A673 (cell line): ENCODE measurements at regions not wholly inside any gene's neighbourhood (a gene's known extent, or its start where the extent isn't known, plus 50 kb on each side); places are given as distances from the start of the nearest gene placed in this dataset.

Experiments
- BruUV-seq: library from RNA; stranded (reverse); fragments of 400-500 nt; replicated peaks from 2 replicates; lab custom pipeline; 2021; lab: Mats Ljungman, UMichigan
- CTCF ChIA-PET: fragments of 300-600 bp; sonication (Branson Sonifier 250); formaldehyde crosslinking; loops from one replicate; lab custom pipeline; 2022; ENCODE audit warnings: antibody characterized with exemption; lab: Charles Lee
- POLR2A ChIA-PET: fragments of 300-600 bp; sonication (Branson Sonifier 250); formaldehyde crosslinking; loops from one replicate; lab custom pipeline; 2022; ENCODE audit warnings: antibody characterized with exemption; ENCODE audit not compliant: low non-redundant PET; lab: Charles Lee
- DNase-seq: peaks from one replicate; pipeline ENCODE4 v3.0.0-alpha.2; 2015; ENCODE audit warnings: low spot score
- H3K27ac ChIP-seq: fragments of 200-600 bp; sonication (generic); 2 replicates; pipeline ENCODE4 v1.5.1; 2016; ENCODE audit warnings: mixed run types, low read depth, mild to moderate bottlenecking, mixed read lengths, antibody characterized with exemption, low read length; ENCODE audit not compliant: poor library complexity, severe bottlenecking
- H3K27me3 ChIP-seq: fragments of 200-600 bp; sonication (generic); replicated peaks from 2 replicates; pipeline ENCODE4 v1.6.1; 2017; ENCODE audit warnings: mixed run types, low read depth, mild to moderate bottlenecking, mixed read lengths, antibody characterized with exemption, low read length; ENCODE audit not compliant: insufficient read depth, poor library complexity
- H3K36me3 ChIP-seq: fragments of 200-600 bp; sonication (generic); 2 replicates; pipeline ENCODE4 v1.6.1; 2016; ENCODE audit warnings: mixed run types, mild to moderate bottlenecking, mixed read lengths, antibody characterized with exemption, low read length; ENCODE audit not compliant: insufficient read depth, poor library complexity, severe bottlenecking
- H3K4me1 ChIP-seq: fragments of 200-600 bp; sonication (generic); 2 replicates; pipeline ENCODE4 v1.6.1; 2017; ENCODE audit warnings: mixed run types, mild to moderate bottlenecking, mixed read lengths, antibody characterized with exemption, low read length; ENCODE audit not compliant: insufficient read depth, poor library complexity, severe bottlenecking
- H3K4me3 ChIP-seq: fragments of 200-600 bp; sonication (generic); 2 replicates; pipeline ENCODE4 v1.5.1; 2016; ENCODE audit warnings: low read depth, mixed run types, mild to moderate bottlenecking, mixed read lengths, low read length; ENCODE audit not compliant: poor library complexity, severe bottlenecking
- H3K9me3 ChIP-seq: fragments of 200-600 bp; sonication (generic); 2 replicates; pipeline ENCODE4 v1.6.1; 2016; ENCODE audit warnings: mixed run types, low read depth, mild to moderate bottlenecking, mixed read lengths, antibody characterized with exemption, low read length; ENCODE audit not compliant: poor library complexity, severe bottlenecking
- EZH2 ChIP-seq: fragments of 200-600 bp; sonication (generic); IDR thresholded peaks from 2 replicates; pipeline ENCODE4 v1.6.1; 2017; ENCODE audit warnings: borderline replicate concordance, low read depth, mild to moderate bottlenecking, mixed read lengths, antibody characterized with exemption, low read length; ENCODE audit not compliant: poor library complexity, severe bottlenecking
- intact Hi-C: fragments of 100-400 bp; cut with micrococcal nuclease; formaldehyde crosslinking; loops from one replicate; pipeline ENCODE4 v1.10.0; 2022; ENCODE audit not compliant: unreplicated experiment
- TF ChIP-seq, protein P1 (sequence below): fragments of 300-800, 200-600 bp; sonication (generic); conservative IDR thresholded peaks from 2 replicates; pipeline ENCODE4 v1.5.1; 2017; ENCODE audit warnings: low read depth, mild to moderate bottlenecking, antibody characterized with exemption, low read length, moderate library complexity, mixed read lengths

DNA sequence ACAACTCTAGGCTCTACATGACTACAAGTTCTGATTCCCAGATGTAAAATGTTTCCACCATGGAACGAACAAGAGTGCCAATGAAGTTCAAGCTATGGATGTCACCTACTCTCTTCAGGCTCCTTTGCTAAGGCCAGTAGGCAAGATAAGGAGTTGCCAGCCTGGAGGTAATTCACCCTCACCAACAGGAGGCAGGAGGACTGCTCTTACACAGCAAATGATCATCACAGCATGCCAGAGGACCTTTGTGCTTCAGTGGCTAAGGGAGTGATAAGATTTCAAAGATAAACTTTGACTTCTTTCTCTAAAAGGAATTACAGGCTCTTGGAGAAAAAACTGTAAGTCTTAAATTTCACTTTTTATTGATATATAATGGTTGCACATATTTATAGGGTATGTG is 54.1 kb upstream of the SLC36A4 start:
- Histone ChIP-seq H3K27ac (no peak overlapping the region), H3K36me3 (no peaks in the 10 kb centered on the region), H3K4me3 (no peak overlapping the region), H3K9me3 (no peaks in the 10 kb centered on the region), H3K4me1 (no peaks in the 10 kb centered on the region), H3K27me3 (no peaks in the 10 kb centered on the region)
- CTCF ChIA-PET: no interaction called here
- intact Hi-C loops: no loop called here
- DNase-seq: no peak
- TF ChIP-seq, protein P1, sequence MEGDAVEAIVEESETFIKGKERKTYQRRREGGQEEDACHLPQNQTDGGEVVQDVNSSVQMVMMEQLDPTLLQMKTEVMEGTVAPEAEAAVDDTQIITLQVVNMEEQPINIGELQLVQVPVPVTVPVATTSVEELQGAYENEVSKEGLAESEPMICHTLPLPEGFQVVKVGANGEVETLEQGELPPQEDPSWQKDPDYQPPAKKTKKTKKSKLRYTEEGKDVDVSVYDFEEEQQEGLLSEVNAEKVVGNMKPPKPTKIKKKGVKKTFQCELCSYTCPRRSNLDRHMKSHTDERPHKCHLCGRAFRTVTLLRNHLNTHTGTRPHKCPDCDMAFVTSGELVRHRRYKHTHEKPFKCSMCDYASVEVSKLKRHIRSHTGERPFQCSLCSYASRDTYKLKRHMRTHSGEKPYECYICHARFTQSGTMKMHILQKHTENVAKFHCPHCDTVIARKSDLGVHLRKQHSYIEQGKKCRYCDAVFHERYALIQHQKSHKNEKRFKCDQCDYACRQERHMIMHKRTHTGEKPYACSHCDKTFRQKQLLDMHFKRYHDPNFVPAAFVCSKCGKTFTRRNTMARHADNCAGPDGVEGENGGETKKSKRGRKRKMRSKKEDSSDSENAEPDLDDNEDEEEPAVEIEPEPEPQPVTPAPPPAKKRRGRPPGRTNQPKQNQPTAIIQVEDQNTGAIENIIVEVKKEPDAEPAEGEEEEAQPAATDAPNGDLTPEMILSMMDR: no peak
- TF ChIP-seq EZH2: no peak
- POLR2A ChIA-PET: no interaction called here
- BruUV-seq: no TSS peak

DNA sequence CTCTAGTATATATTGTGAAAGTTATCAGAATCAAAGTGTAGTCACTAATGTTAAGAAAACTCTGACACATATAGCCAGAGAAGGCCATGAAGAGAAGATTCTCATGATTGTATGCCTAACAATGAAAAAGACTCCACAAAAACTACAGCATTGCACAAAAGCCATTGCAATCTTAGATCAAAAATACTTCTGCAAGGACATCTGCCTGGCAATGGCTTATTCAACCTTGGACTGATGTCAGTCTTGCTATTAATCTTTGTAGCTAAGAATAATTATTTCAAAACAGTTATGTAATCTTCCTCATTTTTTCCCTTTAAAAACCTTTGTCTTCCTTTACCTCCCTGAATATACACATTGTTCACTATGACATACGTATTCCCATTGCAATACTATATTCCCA is 55.3 kb upstream of the SLC36A4 start:
- no TSS peak for BruUV-seq
- intact Hi-C loops: no loop called here
- ChIA-PET POLR2A (no interaction called here), CTCF (no interaction called here)
- Histone ChIP-seq H3K36me3 (no peaks in the 10 kb centered on the region), H3K4me1 (no peaks in the 10 kb centered on the region), H3K27ac (no peak overlapping the region), H3K27me3 (no peaks in the 10 kb centered on the region), H3K9me3 (no peaks in the 10 kb centered on the region), H3K4me3 (no peak overlapping the region)
- no peak for TF ChIP-seq EZH2
- TF ChIP-seq, protein P1: no peak
- DNase-seq: no peak

DNA sequence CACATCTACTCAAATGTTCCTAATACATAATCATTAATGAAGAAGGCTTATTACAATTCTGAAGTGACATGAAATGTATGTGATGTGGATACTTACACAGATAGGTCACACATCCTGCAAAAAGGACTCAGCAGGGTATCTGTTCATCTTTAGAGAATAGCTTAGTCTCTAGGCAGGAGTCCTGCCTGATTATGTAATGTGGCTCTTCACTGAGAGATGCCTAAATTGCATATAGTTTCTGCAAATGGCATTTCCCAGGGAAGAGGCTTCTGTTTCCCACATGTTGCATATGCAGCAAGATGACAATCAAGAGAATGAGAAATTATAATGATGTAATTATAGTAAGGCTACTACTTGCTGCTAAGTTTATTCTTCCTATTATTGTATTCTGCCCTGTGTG is 58.8 kb upstream of the SLC36A4 start:
- Histone ChIP-seq H3K27ac (no peak overlapping the region), H3K9me3 (no peaks in the 10 kb centered on the region), H3K27me3 (peaks cover 2% of the 10 kb centered on the region), H3K4me3 (no peak overlapping the region), H3K36me3 (no peaks in the 10 kb centered on the region), H3K4me1 (no peaks in the 10 kb centered on the region)
- ChIA-PET POLR2A (no interaction called here), CTCF (no interaction called here)
- intact Hi-C loops: no loop called here
- TF ChIP-seq, protein P1: no peak
- TF ChIP-seq EZH2: no peak
- DNase-seq: peak; percentile 28
- no TSS peak for BruUV-seq
